H9 (cell line): ENCODE measurements at regions not wholly inside any gene's neighbourhood (a gene's known extent, or its start where the extent isn't known, plus 50 kb on each side); places are given as distances from the start of the nearest gene placed in this dataset.

Experiments used
- DNase-seq: peaks from one replicate; pipeline ENCODE4 v3.0.0-alpha.2; 2017
- H2AFZ ChIP-seq: one replicate; pipeline ENCODE4 v1.6.1; 2013; ENCODE audit warnings: mild to moderate bottlenecking, low read length, control low read depth, moderate library complexity
- H2AK5ac ChIP-seq: 2 replicates; pipeline ENCODE4 v1.6.1; 2013; ENCODE audit warnings: low read length, control low read depth, mixed read lengths; ENCODE audit not compliant: insufficient read length
- H2BK120ac ChIP-seq: one replicate; pipeline ENCODE4 v1.6.1; 2013; ENCODE audit warnings: low read depth, mild to moderate bottlenecking, low read length, control low read depth, inconsistent platforms; ENCODE audit not compliant: poor library complexity, severe bottlenecking
- H2BK12ac ChIP-seq: 2 replicates; pipeline ENCODE4 v1.6.1; 2013; ENCODE audit warnings: low read length, control low read depth, mixed read lengths, low read depth; ENCODE audit not compliant: insufficient read length
- H2BK15ac ChIP-seq: 2 replicates; pipeline ENCODE4 v1.6.1; 2013; ENCODE audit warnings: low read depth, low read length, control low read depth
- H2BK20ac ChIP-seq: one replicate; pipeline ENCODE4 v1.6.1; 2013; ENCODE audit warnings: low read depth, mild to moderate bottlenecking, low read length, control low read depth, inconsistent platforms; ENCODE audit not compliant: poor library complexity, severe bottlenecking
- H2BK5ac ChIP-seq: 2 replicates; pipeline ENCODE4 v1.6.1; 2013; ENCODE audit warnings: low read length, control low read depth, mixed read lengths; ENCODE audit not compliant: insufficient read length
- H3K14ac ChIP-seq: 2 replicates; pipeline ENCODE4 v1.6.1; 2013; ENCODE audit warnings: low read length, control low read depth; ENCODE audit not compliant: insufficient read depth
- H3K18ac ChIP-seq: 2 replicates; pipeline ENCODE4 v1.6.1; 2013; ENCODE audit warnings: low read depth, mild to moderate bottlenecking, mixed read lengths, low read length, control low read depth; ENCODE audit not compliant: insufficient read length
- H3K23ac ChIP-seq: 2 replicates; pipeline ENCODE4 v1.6.1; 2013; ENCODE audit warnings: low read length, control low read depth, mixed read lengths, low read depth; ENCODE audit not compliant: insufficient read length
- H3K23me2 ChIP-seq: 2 replicates; pipeline ENCODE4 v1.6.1; 2013; ENCODE audit warnings: low read depth, mild to moderate bottlenecking, mixed read lengths, low read length, control low read depth; ENCODE audit not compliant: insufficient read length, poor library complexity, severe bottlenecking
- H3K27ac ChIP-seq: 2 replicates; pipeline ENCODE4 v1.5.1; 2013; ENCODE audit warnings: low read length, control low read depth, mixed read lengths, low read depth; ENCODE audit not compliant: insufficient read length
- H3K27me3 ChIP-seq: 2 replicates; pipeline ENCODE4 v1.6.1; 2013; ENCODE audit warnings: low read length, control low read depth, inconsistent platforms; ENCODE audit not compliant: insufficient read depth
- H3K4ac ChIP-seq: 2 replicates; pipeline ENCODE4 v1.6.1; 2013; ENCODE audit warnings: low read depth, mild to moderate bottlenecking, control low read depth, inconsistent platforms, low read length, moderate library complexity
- H3K4me1 ChIP-seq: 2 replicates; pipeline ENCODE4 v1.6.1; 2013; ENCODE audit warnings: low read length, control low read depth, inconsistent platforms; ENCODE audit not compliant: insufficient read depth
- H3K4me2 ChIP-seq: 2 replicates; pipeline ENCODE4 v1.6.1; 2013; ENCODE audit warnings: low read length, control low read depth, mixed read lengths; ENCODE audit not compliant: insufficient read length, insufficient read depth
- H3K56ac ChIP-seq: 2 replicates; pipeline ENCODE4 v1.6.1; 2013; ENCODE audit warnings: low read depth, mild to moderate bottlenecking, mixed read lengths, low read length, control low read depth; ENCODE audit not compliant: insufficient read length
- H3K79me1 ChIP-seq: 2 replicates; pipeline ENCODE4 v1.6.1; 2013; ENCODE audit warnings: low read depth, mild to moderate bottlenecking, moderate library complexity, low read length, control low read depth, inconsistent platforms; ENCODE audit not compliant: insufficient read depth, poor library complexity, severe bottlenecking
- H3K79me2 ChIP-seq: 2 replicates; pipeline ENCODE4 v1.6.1; 2013; ENCODE audit warnings: low read length, control low read depth, inconsistent platforms; ENCODE audit not compliant: insufficient read depth
- H3K9ac ChIP-seq: 2 replicates; pipeline ENCODE4 v1.6.1; 2013; ENCODE audit warnings: low read length, control low read depth, mixed read lengths; ENCODE audit not compliant: insufficient read length; ENCODE audit errors: extremely low read depth
- H3K9me3 ChIP-seq: one replicate; pipeline ENCODE4 v1.6.1; 2013; ENCODE audit warnings: low read depth, low read length, inconsistent platforms; ENCODE audit not compliant: control insufficient read depth
- H3T11ph ChIP-seq: one replicate; pipeline ENCODE4 v1.6.1; 2013; ENCODE audit warnings: mild to moderate bottlenecking, low read length, control low read depth, inconsistent platforms
- H4K20me1 ChIP-seq: one replicate; pipeline ENCODE4 v1.6.1; 2013; ENCODE audit not compliant: control insufficient read depth, insufficient read length, insufficient read depth
- H4K5ac ChIP-seq: 2 replicates; pipeline ENCODE4 v1.6.1; 2013; ENCODE audit warnings: low read depth, mild to moderate bottlenecking, mixed read lengths, low read length, control low read depth; ENCODE audit not compliant: insufficient read length
- H4K8ac ChIP-seq: replicated peaks from 2 replicates; pipeline ENCODE4 v1.6.1; 2013; ENCODE audit warnings: low read length, control low read depth, mixed read lengths, low read depth; ENCODE audit not compliant: insufficient read length
- H4K91ac ChIP-seq: 2 replicates; pipeline ENCODE4 v1.6.1; 2013; ENCODE audit warnings: low read depth, mild to moderate bottlenecking, moderate library complexity, mixed read lengths, low read length, control low read depth; ENCODE audit not compliant: insufficient read length
- H3K27ac Mint-ChIP-seq, 3 experiments: 2 replicates in 2 of 3; 3 replicates in 1 of 3; pipeline ENCODE4 v1.8.0; 2020 to 2021; ENCODE audit warnings: mixed read lengths in 3 of 3, mild to moderate bottlenecking in 1 of 3, moderate library complexity in 1 of 3
- H3K27me3 Mint-ChIP-seq: 2 replicates; pipeline ENCODE4 v1.8.0; 2021; ENCODE audit warnings: low read depth, mild to moderate bottlenecking, moderate library complexity, mixed read lengths
- H3K36me3 Mint-ChIP-seq, 3 experiments: 2 replicates in 2 of 3; 3 replicates in 1 of 3; pipeline ENCODE4 v1.8.0; 2020 to 2021; ENCODE audit warnings: low read depth in 3 of 3, mixed read lengths in 3 of 3; ENCODE audit not compliant: insufficient read depth in 1 of 3
- H3K4me1 Mint-ChIP-seq, 2 experiments: 2 replicates each; pipeline ENCODE4 v1.8.0; 2020; ENCODE audit warnings: mixed read lengths in 2 of 2
- H3K4me3 Mint-ChIP-seq, 2 experiments: 2 replicates in 1 of 2; 3 replicates in 1 of 2; pipeline ENCODE4 v1.8.0; 2020 to 2021; ENCODE audit warnings: mild to moderate bottlenecking in 2 of 2, mixed read lengths in 2 of 2, moderate library complexity in 1 of 2
- H3K9me3 Mint-ChIP-seq, 2 experiments: 2 replicates in 1 of 2; 3 replicates in 1 of 2; pipeline ENCODE4 v1.8.0; 2020; ENCODE audit warnings: mild to moderate bottlenecking in 2 of 2, mixed read lengths in 2 of 2, moderate library complexity in 1 of 2
- WGBS: extraction: QIAGEN DNeasy Blood & Tissue Kit; methylation state at CpG from one replicate; pipeline ENCODE4 v1.1.7; 2013; ENCODE audit warnings: missing lambda C conversion rate, low lambda C conversion rate, mixed read lengths; ENCODE audit not compliant: insufficient read length; ENCODE audit errors: extremely low coverage; 5-methylcytosine and 5-hydroxymethylcytosine counted together
- TF ChIP-seq, protein P1 (sequence below): fragments of 200-600 bp; sonication (generic); conservative IDR thresholded peaks from 3 replicates; pipeline ENCODE4 v1.8.0; 2021; ENCODE audit warnings: antibody characterized with exemption, mild to moderate bottlenecking

DNA sequence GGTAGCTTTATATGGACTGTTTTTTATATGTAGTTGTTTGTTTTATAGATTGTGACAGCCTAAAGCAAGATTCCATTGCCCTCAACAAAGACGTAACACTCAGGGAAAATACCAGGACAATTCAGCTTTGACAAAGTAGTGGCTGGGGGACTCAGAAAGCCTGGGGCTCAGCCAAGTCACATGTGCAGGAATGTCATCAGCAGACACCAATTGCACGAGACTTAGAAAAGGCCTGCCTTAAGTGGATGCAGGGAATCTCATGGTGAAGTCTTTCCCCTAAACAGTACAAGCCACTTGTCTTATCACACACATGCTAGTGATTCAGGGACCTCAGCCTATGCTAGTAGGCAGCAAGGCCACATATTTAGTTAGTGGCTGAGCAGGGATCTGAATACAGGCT is 381.8 kb upstream of the THBS1 start:
- Histone ChIP-seq H3K79me2 (no peaks in the 10 kb centered on the region), H2BK120ac (no peak overlapping the region), H3K9me3 (no peaks in the 10 kb centered on the region), H3K9ac (no peak overlapping the region), H2BK12ac (no peak overlapping the region), H3K23ac (no peak overlapping the region), H2AK5ac (no peak overlapping the region), H3K79me1 (no peaks in the 10 kb centered on the region), H3K56ac (no peak overlapping the region), H4K20me1 (no peaks in the 10 kb centered on the region), H3K14ac (no peak overlapping the region), H4K91ac (no peak overlapping the region), H3K23me2 (no peaks in the 10 kb centered on the region), H3K27me3 (no peaks in the 10 kb centered on the region), H3K4ac (no peak overlapping the region), H4K5ac (no peak overlapping the region), H3T11ph (no peak overlapping the region), H3K18ac (no peak overlapping the region), H2BK5ac (no peak overlapping the region), H2AFZ (no peak overlapping the region), H2BK15ac (no peak overlapping the region), H2BK20ac (no peak overlapping the region), H4K8ac (no peak overlapping the region), H3K27ac (no peak overlapping the region), H3K4me2 (no peak overlapping the region), H3K4me1 (peaks cover 3% of the 10 kb centered on the region; the same call in 1 of the 2 replicates)
- Mint-ChIP-seq H3K9me3 (no peaks in the 10 kb centered on the region), H3K4me3 (no peak overlapping the region), H3K36me3 (no peaks in the 10 kb centered on the region), H3K4me1 (peaks cover 12 to 16% of the 10 kb centered on the region in 2 experiments; a peak in 3 of 4 replicates), H3K27ac (no peak overlapping the region), H3K27me3 (peaks cover 6% of the 10 kb centered on the region)
- TF ChIP-seq, protein P1, sequence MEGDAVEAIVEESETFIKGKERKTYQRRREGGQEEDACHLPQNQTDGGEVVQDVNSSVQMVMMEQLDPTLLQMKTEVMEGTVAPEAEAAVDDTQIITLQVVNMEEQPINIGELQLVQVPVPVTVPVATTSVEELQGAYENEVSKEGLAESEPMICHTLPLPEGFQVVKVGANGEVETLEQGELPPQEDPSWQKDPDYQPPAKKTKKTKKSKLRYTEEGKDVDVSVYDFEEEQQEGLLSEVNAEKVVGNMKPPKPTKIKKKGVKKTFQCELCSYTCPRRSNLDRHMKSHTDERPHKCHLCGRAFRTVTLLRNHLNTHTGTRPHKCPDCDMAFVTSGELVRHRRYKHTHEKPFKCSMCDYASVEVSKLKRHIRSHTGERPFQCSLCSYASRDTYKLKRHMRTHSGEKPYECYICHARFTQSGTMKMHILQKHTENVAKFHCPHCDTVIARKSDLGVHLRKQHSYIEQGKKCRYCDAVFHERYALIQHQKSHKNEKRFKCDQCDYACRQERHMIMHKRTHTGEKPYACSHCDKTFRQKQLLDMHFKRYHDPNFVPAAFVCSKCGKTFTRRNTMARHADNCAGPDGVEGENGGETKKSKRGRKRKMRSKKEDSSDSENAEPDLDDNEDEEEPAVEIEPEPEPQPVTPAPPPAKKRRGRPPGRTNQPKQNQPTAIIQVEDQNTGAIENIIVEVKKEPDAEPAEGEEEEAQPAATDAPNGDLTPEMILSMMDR: no peak
- no CpG with 5 or more reads among the region's 2 CpGs for WGBS
- DNase-seq: no peak
